Smooth muscle cell (in vitro differentiated cells): ENCODE measurements at regions not wholly inside any gene's neighbourhood (a gene's known extent, or its start where the extent isn't known, plus 50 kb on each side); places are given as distances from the start of the nearest gene placed in this dataset.

Source experiments
- DNase-seq: peaks from one replicate; lab custom pipeline; 2025; ENCODE audit not compliant: unreplicated experiment; lab: John Stamatoyannopoulos, UW
- H2AFZ ChIP-seq: fragments of 200-600 bp; sonication (generic); 2 replicates; pipeline ENCODE4 v1.6.0; 2016; ENCODE audit warnings: antibody characterized with exemption, low read depth, mild to moderate bottlenecking
- H3F3A ChIP-seq: fragments of 200-600 bp; sonication (generic); 2 replicates; pipeline ENCODE4 v1.6.0; 2017; ENCODE audit warnings: antibody characterized with exemption, low read depth
- H3K27ac ChIP-seq: fragments of 200-600 bp; sonication (generic); 2 replicates; pipeline ENCODE4 v1.5.1; 2016; ENCODE audit warnings: low read depth, mild to moderate bottlenecking
- H3K27me3 ChIP-seq: fragments of 200-600 bp; sonication (generic); 2 replicates; pipeline ENCODE4 v1.6.1; 2016; ENCODE audit warnings: low read depth, mild to moderate bottlenecking
- H3K36me3 ChIP-seq: fragments of 200-600 bp; sonication (generic); 2 replicates; pipeline ENCODE4 v1.5.1; 2016; ENCODE audit warnings: low read depth
- H3K4me1 ChIP-seq: fragments of 200-600 bp; sonication (generic); 2 replicates; pipeline ENCODE4 v1.5.1; 2016; ENCODE audit warnings: low read depth
- H3K4me2 ChIP-seq: fragments of 200-600 bp; sonication (generic); 2 replicates; pipeline ENCODE4 v1.6.0; 2016; ENCODE audit warnings: mild to moderate bottlenecking
- H3K4me3 ChIP-seq: fragments of 200-600 bp; sonication (generic); 2 replicates; pipeline ENCODE4 v1.5.1; 2016; ENCODE audit warnings: mild to moderate bottlenecking
- H3K79me2 ChIP-seq: fragments of 200-600 bp; sonication (generic); 2 replicates; pipeline ENCODE4 v1.6.0; 2016; ENCODE audit warnings: low read depth, mild to moderate bottlenecking
- H3K9ac ChIP-seq: fragments of 200-600 bp; sonication (generic); 2 replicates; pipeline ENCODE4 v1.6.0; 2016; ENCODE audit warnings: low read depth
- H3K9me3 ChIP-seq: fragments of 200-600 bp; sonication (generic); replicated peaks from 2 replicates; pipeline ENCODE4 v1.5.1; 2016; ENCODE audit warnings: low read depth
- H4K20me1 ChIP-seq: fragments of 200-600 bp; sonication (generic); 2 replicates; pipeline ENCODE4 v1.6.0; 2016; ENCODE audit warnings: low read depth
- WGBS: methylation state at CpG from one replicate; pipeline ENCODE4 v1.1.7; 2016; ENCODE audit warnings: low lambda C conversion rate; 5-methylcytosine and 5-hydroxymethylcytosine counted together
- TF ChIP-seq, protein P1 (sequence below): fragments of 200-600 bp; sonication (generic); IDR thresholded peaks from 2 replicates; pipeline ENCODE4 v1.5.1; 2017; ENCODE audit warnings: borderline replicate concordance, mild to moderate bottlenecking, antibody characterized with exemption; ENCODE audit not compliant: insufficient read depth, poor library complexity, severe bottlenecking

DNA sequence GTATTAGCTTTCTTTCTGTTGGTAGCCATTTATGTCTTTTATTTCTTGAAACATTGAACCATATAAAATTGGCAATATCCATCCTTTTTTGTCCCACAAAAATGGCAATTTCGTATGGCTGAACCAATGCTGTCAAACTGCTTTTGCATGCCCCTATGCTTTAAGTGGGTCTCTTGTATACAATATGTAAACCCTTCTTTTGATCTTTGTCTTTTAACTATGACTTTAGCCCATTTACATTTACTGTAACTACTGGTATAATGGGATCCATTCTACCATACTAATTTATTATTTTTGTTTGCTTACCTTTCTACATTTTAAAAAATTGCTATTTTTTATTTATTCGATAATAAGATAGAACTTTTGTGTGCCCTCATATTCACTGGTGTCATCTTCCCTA is 93.4 kb downstream of the TENT4A start:
- WGBS = 80% methylated on average over 2 of the region's 2 CpGs
- H2AFZ ChIP-seq = no peak overlapping the region
- no peak overlapping the region for H3K9ac ChIP-seq
- H3F3A ChIP-seq = no peaks in the 10 kb centered on the region
- DNase-seq = no peak
- TF ChIP-seq, protein P1, sequence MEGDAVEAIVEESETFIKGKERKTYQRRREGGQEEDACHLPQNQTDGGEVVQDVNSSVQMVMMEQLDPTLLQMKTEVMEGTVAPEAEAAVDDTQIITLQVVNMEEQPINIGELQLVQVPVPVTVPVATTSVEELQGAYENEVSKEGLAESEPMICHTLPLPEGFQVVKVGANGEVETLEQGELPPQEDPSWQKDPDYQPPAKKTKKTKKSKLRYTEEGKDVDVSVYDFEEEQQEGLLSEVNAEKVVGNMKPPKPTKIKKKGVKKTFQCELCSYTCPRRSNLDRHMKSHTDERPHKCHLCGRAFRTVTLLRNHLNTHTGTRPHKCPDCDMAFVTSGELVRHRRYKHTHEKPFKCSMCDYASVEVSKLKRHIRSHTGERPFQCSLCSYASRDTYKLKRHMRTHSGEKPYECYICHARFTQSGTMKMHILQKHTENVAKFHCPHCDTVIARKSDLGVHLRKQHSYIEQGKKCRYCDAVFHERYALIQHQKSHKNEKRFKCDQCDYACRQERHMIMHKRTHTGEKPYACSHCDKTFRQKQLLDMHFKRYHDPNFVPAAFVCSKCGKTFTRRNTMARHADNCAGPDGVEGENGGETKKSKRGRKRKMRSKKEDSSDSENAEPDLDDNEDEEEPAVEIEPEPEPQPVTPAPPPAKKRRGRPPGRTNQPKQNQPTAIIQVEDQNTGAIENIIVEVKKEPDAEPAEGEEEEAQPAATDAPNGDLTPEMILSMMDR = no peak
- no peaks in the 10 kb centered on the region for H3K9me3 ChIP-seq
- no peak overlapping the region for H3K27ac ChIP-seq
- H3K79me2 ChIP-seq = no peaks in the 10 kb centered on the region
- no peak overlapping the region for H3K4me2 ChIP-seq
- H3K4me1 ChIP-seq = no peaks in the 10 kb centered on the region
- no peak overlapping the region for H3K4me3 ChIP-seq
- no peaks in the 10 kb centered on the region for H3K36me3 ChIP-seq
- H3K27me3 ChIP-seq = no peaks in the 10 kb centered on the region
- H4K20me1 ChIP-seq = no peaks in the 10 kb centered on the region

GRCh38 chr5:6808462-6808861 is 95.2 kb downstream of the TENT4A start:
- Histone ChIP-seq H3K4me2 (no peak overlapping the region), H3K27me3 (no peaks in the 10 kb centered on the region), H3K4me1 (no peaks in the 10 kb centered on the region), H4K20me1 (no peaks in the 10 kb centered on the region), H3K79me2 (no peaks in the 10 kb centered on the region), H3K9me3 (no peaks in the 10 kb centered on the region), H3F3A (no peaks in the 10 kb centered on the region), H3K27ac (no peak overlapping the region), H3K36me3 (no peaks in the 10 kb centered on the region), H3K9ac (no peak overlapping the region), H3K4me3 (no peak overlapping the region), H2AFZ (no peak overlapping the region)
- TF ChIP-seq, protein P1 = no peak
- no peak for DNase-seq
- WGBS = 89% methylated on average over 7 of the region's 7 CpGs

GRCh38 chr5:6810641-6811405 is 97.6 kb downstream of the TENT4A start:
- Histone ChIP-seq H3K4me2 (no peak overlapping the region), H3K4me1 (no peaks in the 10 kb centered on the region), H2AFZ (no peak overlapping the region), H3K27me3 (no peaks in the 10 kb centered on the region), H3K9me3 (no peaks in the 10 kb centered on the region), H3K79me2 (no peaks in the 10 kb centered on the region), H3K4me3 (no peak overlapping the region), H3K36me3 (no peaks in the 10 kb centered on the region), H3F3A (no peaks in the 10 kb centered on the region), H3K9ac (no peak overlapping the region), H3K27ac (no peak overlapping the region), H4K20me1 (no peaks in the 10 kb centered on the region)
- DNase-seq = no peak
- WGBS = 88% methylated on average over 8 of the region's 8 CpGs
- TF ChIP-seq, protein P1 = no peak

DNA sequence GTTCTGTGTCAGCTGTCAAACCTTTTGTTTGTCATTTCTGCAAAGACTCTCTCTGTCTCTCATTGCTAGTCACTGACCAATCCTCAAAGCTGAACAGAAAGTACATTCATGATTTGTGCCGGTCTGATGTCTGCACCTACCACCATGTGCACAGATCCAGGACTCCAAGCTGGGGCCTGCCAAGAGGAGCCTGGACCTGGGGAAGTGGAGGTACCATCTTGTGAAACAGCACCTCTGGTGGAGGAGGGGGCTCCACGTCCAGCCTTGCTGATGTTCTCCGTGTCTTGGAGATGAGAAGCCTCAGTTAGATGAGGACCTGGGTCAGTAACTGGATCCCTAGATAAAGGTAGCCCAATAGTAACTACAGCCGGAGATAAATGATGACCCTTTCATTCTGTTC is 98.9 kb downstream of the TENT4A start:
- no peaks in the 10 kb centered on the region for H3K9me3 ChIP-seq
- H3K9ac ChIP-seq = no peak overlapping the region
- H3K27me3 ChIP-seq = no peaks in the 10 kb centered on the region
- no peaks in the 10 kb centered on the region for H3K79me2 ChIP-seq
- H3K27ac ChIP-seq = no peak overlapping the region
- no peaks in the 10 kb centered on the region for H3K4me1 ChIP-seq
- H3K4me3 ChIP-seq = no peak overlapping the region
- WGBS = 80% methylated on average over 4 of the region's 4 CpGs
- H3K4me2 ChIP-seq = no peak overlapping the region
- TF ChIP-seq, protein P1 = no peak
- H4K20me1 ChIP-seq = no peaks in the 10 kb centered on the region
- no peak overlapping the region for H2AFZ ChIP-seq
- DNase-seq = no peak
- H3K36me3 ChIP-seq = no peaks in the 10 kb centered on the region
- no peaks in the 10 kb centered on the region for H3F3A ChIP-seq
